ENCODE measurements at regions not wholly inside any gene's neighbourhood (a gene's known extent, or its start where the extent isn't known, plus 50 kb on each side); places are given as distances from the start of the nearest gene placed in this dataset.
"Not testable (repeated sequence)": the region's sequence is repeated elsewhere in the genome, so short reads cannot be mapped to it uniquely, and the experiment has no call there.

GRCh38 chr13:65532231-65532630 is 1697.9 kb downstream of the PCDH9 start:
- DNase-seq (ENCODE audit: low read depth in 4 of 4, low spot score in 1 of 4), result no peak

- no peak for DNase-seq (ENCODE audit: low read depth in 4 of 4, low spot score in 1 of 4)
These were observed 1699.4 kb downstream of the PCDH9 start for GRCh38 chr13:65530688-65531087.

GRCh38 chr13:65529541-65529940 is 1700.6 kb downstream of the PCDH9 start:
- DNase-seq (ENCODE audit: low read depth in 4 of 4, low spot score in 1 of 4), result no peak

GRCh38 chr13:65508745-65509144 is 1721.4 kb downstream of the PCDH9 start:
- no peak for DNase-seq (ENCODE audit: low read depth in 4 of 4, low spot score in 1 of 4)

- DNase-seq (ENCODE audit: low read depth in 4 of 4, low spot score in 1 of 4), result no peak
These were observed 1721.8 kb downstream of the PCDH9 start for GRCh38 chr13:65508338-65508737.

- no peak for DNase-seq (ENCODE audit: low read depth in 4 of 4, low spot score in 1 of 4)
These were observed 1724.2 kb downstream of the PCDH9 start for GRCh38 chr13:65505941-65506340.

GRCh38 chr13:65504213-65504612 is 1725.9 kb downstream of the PCDH9 start:
- DNase-seq (ENCODE audit: low read depth in 4 of 4, low spot score in 1 of 4), result no peak

- no peak for DNase-seq (ENCODE audit: low read depth in 4 of 4, low spot score in 1 of 4)
These were observed 1729.7 kb downstream of the PCDH9 start for GRCh38 chr13:65500481-65500880.

GRCh38 chr13:65499256-65499655 is 1730.9 kb downstream of the PCDH9 start:
- no peak for DNase-seq (ENCODE audit: low read depth in 4 of 4, low spot score in 1 of 4)

GRCh38 chr13:65497265-65497664 is 1732.9 kb downstream of the PCDH9 start:
- DNase-seq (ENCODE audit: low read depth in 4 of 4, low spot score in 1 of 4), result no peak

GRCh38 chr13:65490725-65491124 is 1739.4 kb downstream of the PCDH9 start:
- DNase-seq (ENCODE audit: low read depth in 4 of 4, low spot score in 1 of 4), result not testable (repeated sequence)

GRCh38 chr13:65488606-65489005 is 1741.5 kb downstream of the PCDH9 start:
- no peak for DNase-seq (ENCODE audit: low read depth in 4 of 4, low spot score in 1 of 4)

- no peak for DNase-seq (ENCODE audit: low read depth in 4 of 4, low spot score in 1 of 4)
These were observed 1750.4 kb downstream of the PCDH9 start for GRCh38 chr13:65479692-65480091.

GRCh38 chr13:65473196-65473595 is 1756.9 kb downstream of the PCDH9 start:
- no peak for DNase-seq (ENCODE audit: low read depth in 4 of 4, low spot score in 1 of 4)

- DNase-seq (ENCODE audit: low read depth in 4 of 4, low spot score in 1 of 4), result no peak
These were observed 1757.8 kb downstream of the PCDH9 start for GRCh38 chr13:65472336-65472735.

- DNase-seq (ENCODE audit: low read depth in 4 of 4, low spot score in 1 of 4), result no peak
These were observed 1759.4 kb downstream of the PCDH9 start for GRCh38 chr13:65470781-65471180.

- DNase-seq (ENCODE audit: low read depth in 4 of 4, low spot score in 1 of 4), result no peak
These were observed 1761.5 kb downstream of the PCDH9 start for GRCh38 chr13:65468628-65469027.

- no peak for DNase-seq (ENCODE audit: low read depth in 4 of 4, low spot score in 1 of 4)
These were observed 1768.5 kb downstream of the PCDH9 start for GRCh38 chr13:65461590-65461989.

- no peak for DNase-seq (ENCODE audit: low read depth in 4 of 4, low spot score in 1 of 4)
These were observed 1770.0 kb downstream of the PCDH9 start for GRCh38 chr13:65460136-65460535.

GRCh38 chr13:65456150-65456912 is 1773.8 kb downstream of the PCDH9 start:
- DNase-seq (ENCODE audit: low read depth in 4 of 4, low spot score in 1 of 4), result no peak

GRCh38 chr13:65454403-65454802 is 1775.7 kb downstream of the PCDH9 start:
- DNase-seq (ENCODE audit: low read depth in 4 of 4, low spot score in 1 of 4), result no peak

- no peak for DNase-seq (ENCODE audit: low read depth in 4 of 4, low spot score in 1 of 4)
These were observed 1776.2 kb downstream of the PCDH9 start for GRCh38 chr13:65453982-65454381.

GRCh38 chr13:65445340-65445739 is 1784.8 kb downstream of the PCDH9 start:
- no peak for DNase-seq (ENCODE audit: low read depth in 4 of 4, low spot score in 1 of 4)
